Limb (tissue), 2 donors: ENCODE measurements at regions not wholly inside any gene's neighbourhood (a gene's known extent, or its start where the extent isn't known, plus 50 kb on each side); places are given as distances from the start of the nearest gene placed in this dataset.

Experiments used
- DNase-seq, 2 donors: peaks; one replicate each; pipeline ENCODE4 v3.0.0-alpha.2; 2016; ENCODE audit errors: extremely low spot score in 2 of 2

DNA sequence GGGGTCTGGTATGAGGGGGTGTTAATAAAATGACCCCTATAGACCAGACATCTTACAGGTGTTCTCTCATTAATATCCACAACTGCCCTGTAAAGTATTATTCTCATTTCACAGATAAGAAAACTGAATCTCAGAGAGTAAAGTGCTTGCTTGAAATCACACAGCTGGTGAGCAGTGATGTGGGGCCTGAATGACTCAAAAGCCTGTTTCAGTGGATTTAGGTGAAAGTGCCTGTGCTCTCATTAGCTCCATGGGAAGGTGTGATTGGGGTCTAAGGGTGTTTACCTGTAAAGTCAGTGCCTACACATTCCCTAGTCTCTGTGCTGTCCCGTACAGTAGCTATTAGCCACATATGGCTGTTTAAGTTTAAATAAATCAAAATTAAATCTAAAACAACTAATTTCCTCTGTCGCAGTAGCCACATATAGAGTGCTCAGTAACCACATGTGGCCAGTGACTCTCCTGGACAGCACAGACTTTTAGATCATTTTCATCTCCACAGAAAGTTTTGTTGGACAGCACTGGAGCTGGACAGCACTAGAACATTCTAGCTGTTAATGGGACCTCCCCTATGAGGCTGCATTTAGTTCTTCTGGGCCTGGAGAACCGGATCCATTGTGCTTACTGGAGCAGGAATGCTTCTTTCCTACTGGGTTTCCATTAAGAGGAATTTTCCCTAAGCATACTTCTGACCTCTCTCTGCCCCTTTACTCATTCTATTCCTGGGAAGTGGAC lies 52.5 kb upstream of the SEMA6A start:
- no peak for DNase-seq

GRCh38 chr5:116626272-116626723 lies 51.7 kb upstream of the SEMA6A start:
- DNase-seq = peak; percentile 74 to 86
